ENCODE measurements at regions not wholly inside any gene's neighbourhood (a gene's known extent, or its start where the extent isn't known, plus 50 kb on each side); places are given as distances from the start of the nearest gene placed in this dataset.
"Not testable (repeated sequence)": the region's sequence is repeated elsewhere in the genome, so short reads cannot be mapped to it uniquely, and the experiment has no call there.

- no peak for DNase-seq
Measured at GRCh38 chr16:10317425-10318001, 68.3 kb upstream of the ATF7IP2 start.

GRCh38 chr16:10318798-10319500 is 66.9 kb upstream of the ATF7IP2 start:
- DNase-seq, result no peak

- DNase-seq, result no peak
Measured at GRCh38 chr16:10321407-10322387, 64.2 kb upstream of the ATF7IP2 start.

- DNase-seq, result no peak
Measured at GRCh38 chr16:10322723-10323527, 62.9 kb upstream of the ATF7IP2 start.

- no peak for DNase-seq
Measured at GRCh38 chr16:10323528-10323869, 62.4 kb upstream of the ATF7IP2 start.

- DNase-seq, result no peak
Measured at GRCh38 chr16:10324210-10324609, 61.7 kb upstream of the ATF7IP2 start.

GRCh38 chr16:10325783-10326543 is 59.9 kb upstream of the ATF7IP2 start:
- DNase-seq, result no peak

GRCh38 chr16:10326647-10327046 is 59.2 kb upstream of the ATF7IP2 start:
- DNase-seq, result no peak

- DNase-seq, result not testable (repeated sequence)
Measured at GRCh38 chr16:10328291-10328690, 57.6 kb upstream of the ATF7IP2 start.

- DNase-seq, result no peak
Measured at GRCh38 chr16:10332241-10332640, 53.6 kb upstream of the ATF7IP2 start.

- no peak for DNase-seq
Measured at GRCh38 chr16:10332775-10333174, 53.1 kb upstream of the ATF7IP2 start.

- DNase-seq, result peak; percentile 24
Measured at GRCh38 chr16:10333321-10334032, 52.4 kb upstream of the ATF7IP2 start.

GRCh38 chr16:10335681-10336080 is 50.2 kb upstream of the ATF7IP2 start:
- DNase-seq, result no peak

All from CD4-positive, alpha-beta T cell treated with Interleukin-12 subunit alpha and Interleukin-12 subunit beta, for 1 hour (primary cell).